A549 (cell line): ENCODE measurements at regions not wholly inside any gene's neighbourhood (a gene's known extent, or its start where the extent isn't known, plus 50 kb on each side); places are given as distances from the start of the nearest gene placed in this dataset.

Source experiments
- ATAC-seq, 2 experiments: fragments of 200-7000 bp in 1 of 2; fragments of >200 bp in 1 of 2; cut with Nextera tagmentation in 1 of 2; cut with Tn5 transposase in 1 of 2; 3 replicates each; pipeline versions ENCODE4 v1.8.0 to v1.9.1; 2018 to 2020; ENCODE audit warnings: mild to moderate bottlenecking in 1 of 2, moderate library complexity in 1 of 2
- CTCF ChIA-PET: fragments of 300-600 bp; sonication (Branson Sonifier 250); formaldehyde crosslinking; extraction: SDS; loops from one replicate; lab custom pipeline; 2021; ENCODE audit warnings: antibody characterized with exemption, inconsistent platforms; lab: Yijun Ruan, JAX
- POLR2A ChIA-PET: fragments of 350-600 bp; formaldehyde crosslinking; extraction: SDS; loops from one replicate; lab custom pipeline; 2021; ENCODE audit warnings: antibody characterized with exemption, inconsistent platforms; lab: Yijun Ruan, JAX
- DNase-seq, 2 experiments: peaks; one replicate each; pipeline versions ENCODE4 v3.0.0 to v3.0.0-alpha.2; 2011 to 2016; ENCODE audit warnings: low read depth in 1 of 2, low spot score in 1 of 2
- FAIRE-seq: peaks from 2 replicates; lab custom pipeline; 2011; peaks lifted over from hg19 to GRCh38; lab: Jason Lieb, UNC
- H3K27ac ChIP-seq, 2 experiments: fragments of >200 bp; sonication (Bioruptor Twin); formaldehyde crosslinking; 3 replicates each; pipeline ENCODE4 v1.5.1; 2016 to 2017
- H3K4me1 ChIP-seq: fragments of >200 bp; sonication (Bioruptor Twin); formaldehyde crosslinking; 3 replicates; pipeline ENCODE4 v1.6.1; 2016
- H3K4me2 ChIP-seq: fragments of >200 bp; sonication (Bioruptor Twin); formaldehyde crosslinking; 3 replicates; pipeline ENCODE4 v1.6.1; 2016
- H3K4me3 ChIP-seq: fragments of >200 bp; sonication (Bioruptor Twin); formaldehyde crosslinking; 3 replicates; pipeline ENCODE4 v1.5.1; 2016
- H3K9me3 ChIP-seq: fragments of >200 bp; sonication (Bioruptor Twin); formaldehyde crosslinking; 3 replicates; pipeline ENCODE4 v1.6.1; 2016
- CBX2 ChIP-seq: fragments of 200-600 bp; sonication (generic); IDR thresholded peaks from 2 replicates; pipeline ENCODE4 v1.6.1; 2016; ENCODE audit warnings: low read depth, mild to moderate bottlenecking, borderline replicate concordance
- CEBPB ChIP-seq, 2 experiments: fragments of >200 bp in 1 of 2; sonication (Bioruptor Twin) in 1 of 2; formaldehyde crosslinking in 1 of 2; IDR thresholded peaks; 2 replicates each; pipeline ENCODE4 v1.6.1; 2012 to 2016
- EHMT2 ChIP-seq: fragments of 200-600 bp; sonication (generic); IDR thresholded peaks from 2 replicates; pipeline ENCODE4 v1.6.1; 2016; ENCODE audit warnings: antibody characterized with exemption, low read depth, mild to moderate bottlenecking, moderate library complexity
- ELK1 ChIP-seq: fragments of 150-350 bp; IDR thresholded peaks from 2 replicates; pipeline ENCODE4 v1.6.1; 2014; ENCODE audit warnings: low read depth, mild to moderate bottlenecking, low read length
- EP300 ChIP-seq, 2 experiments: fragments of >200 bp; sonication (Bioruptor Twin); formaldehyde crosslinking; IDR thresholded peaks; 2 replicates in 1 of 2; 3 replicates in 1 of 2; pipeline ENCODE4 v1.6.1; 2016 to 2017
- ESRRA ChIP-seq: fragments of 150-350 bp; IDR thresholded peaks from 2 replicates; pipeline ENCODE4 v1.6.1; 2014; ENCODE audit warnings: mild to moderate bottlenecking, low read length, borderline replicate concordance
- FOSB ChIP-seq: fragments of 250-450 bp; sonication (Bioruptor Pico); IDR thresholded peaks from 2 replicates; pipeline ENCODE4 v1.5.0; 2020; ENCODE audit warnings: mild to moderate bottlenecking, moderate library complexity
- HES2 ChIP-seq: fragments of >200 bp; sonication (Bioruptor Twin); formaldehyde crosslinking; IDR thresholded peaks from 2 replicates; pipeline ENCODE4 v1.6.1; 2016
- HOXB13 ChIP-seq: fragments of 250-450 bp; sonication (Bioruptor Pico); IDR thresholded peaks from 2 replicates; pipeline ENCODE4 v1.5.0; 2020; ENCODE audit warnings: low read depth, mild to moderate bottlenecking, moderate library complexity
- JUN ChIP-seq, 2 experiments: fragments of >200 bp; sonication (Bioruptor Twin); formaldehyde crosslinking; IDR thresholded peaks; 2 replicates in 1 of 2; 3 replicates in 1 of 2; pipeline ENCODE4 v1.6.1; 2016 to 2017
- MAFK ChIP-seq: fragments of 450-650 bp; IDR thresholded peaks from 2 replicates; pipeline ENCODE4 v1.6.1; 2014; ENCODE audit not compliant: partially characterized antibody
- NFE2L2 ChIP-seq: fragments of 150-350 bp; conservative IDR thresholded peaks from 2 replicates; pipeline ENCODE4 v1.6.1; 2014; ENCODE audit warnings: low read length
- NR3C1 ChIP-seq: fragments of >200 bp; sonication (Bioruptor Twin); formaldehyde crosslinking; IDR thresholded peaks from 3 replicates; pipeline ENCODE4 v1.6.1; 2017
- PHF8 ChIP-seq: fragments of 200-600 bp; sonication (generic); IDR thresholded peaks from 2 replicates; pipeline ENCODE4 v1.6.1; 2016; ENCODE audit warnings: low read depth, mild to moderate bottlenecking, antibody characterized with exemption, moderate library complexity, borderline replicate concordance
- POLR2AphosphoS2 ChIP-seq: conservative IDR thresholded peaks from 2 replicates; pipeline ENCODE4 v1.6.1; 2012; ENCODE audit warnings: low read length, improper control_type of control experiment, inconsistent platforms
- RARB ChIP-seq: fragments of 250-450 bp; sonication (Bioruptor Pico); IDR thresholded peaks from 2 replicates; pipeline ENCODE4 v1.8.0; 2021; ENCODE audit warnings: mild to moderate bottlenecking, moderate library complexity
- RCOR1 ChIP-seq: fragments of 150-350 bp; IDR thresholded peaks from 2 replicates; pipeline ENCODE4 v1.6.1; 2014; ENCODE audit warnings: antibody characterized with exemption, low read length, low read depth
- SREBF2 ChIP-seq: fragments of 450-650 bp; IDR thresholded peaks from 2 replicates; pipeline ENCODE4 v1.6.1; 2014; ENCODE audit warnings: mild to moderate bottlenecking, moderate library complexity
- USF2 ChIP-seq: fragments of 450-650 bp; IDR thresholded peaks from 2 replicates; pipeline ENCODE4 v1.6.1; 2014; ENCODE audit warnings: antibody characterized with exemption
- ZC3H11A ChIP-seq: fragments of 450-650 bp; IDR thresholded peaks from 2 replicates; pipeline ENCODE4 v1.6.1; 2014; ENCODE audit warnings: antibody characterized with exemption, mild to moderate bottlenecking
- WGBS: methylation state at CpG from one replicate; pipeline ENCODE4 v1.1.6; 2017; ENCODE audit errors: missing lambda C conversion rate; 5-methylcytosine and 5-hydroxymethylcytosine counted together

GRCh38 chr9:31259824-31260223 lies 1124.6 kb upstream of the ACO1 start:
- ChIA-PET POLR2A (no interaction called here), CTCF (no interaction called here)
- Histone ChIP-seq H3K4me2 (no peak overlapping the region), H3K27ac (no peak overlapping the region), H3K4me1 (no peaks in the 10 kb centered on the region), H3K4me3 (no peak overlapping the region)
- DNase-seq, result no peak
- FAIRE-seq, result peak; percentile 54
- WGBS, result 6% methylated on average over 2 of the region's 2 CpGs
- no peak for TF ChIP-seq NFE2L2
- TF ChIP-seq, all 56 proteins: peak for 0
- no peak for ATAC-seq
- no peaks in the 10 kb centered on the region for H3K9me3 ChIP-seq

GRCh38 chr9:31272456-31273295 lies 1111.8 kb upstream of the ACO1 start:
- Histone ChIP-seq H3K4me2 (no peak overlapping the region), H3K27ac (no peak overlapping the region), H3K4me1 (no peaks in the 10 kb centered on the region), H3K4me3 (no peak overlapping the region), H3K9me3 (no peaks in the 10 kb centered on the region)
- TF ChIP-seq EHMT2, result no peak
- no peak for TF ChIP-seq JUN (IDR thresholded peaks at IDR 0.05)
- no peak for TF ChIP-seq CEBPB (IDR thresholded peaks at IDR 0.05)
- no peak for TF ChIP-seq MAFK
- no peak for TF ChIP-seq RARB (CRISPR knock-in tag)
- TF ChIP-seq RCOR1, result no peak
- TF ChIP-seq HOXB13 (CRISPR knock-in tag), result no peak
- TF ChIP-seq ELK1, result no peak
- TF ChIP-seq FOSB, result no peak
- TF ChIP-seq ESRRA, result no peak
- POLR2A ChIA-PET, result no interaction called here
- 34% methylated on average over 4 of the region's 4 CpGs for WGBS
- DNase-seq, result no peak
- ATAC-seq, result no peak
- CTCF ChIA-PET, result no interaction called here
- FAIRE-seq, result no peak

GRCh38 chr9:31275419-31275818 lies 1109.0 kb upstream of the ACO1 start:
- ATAC-seq, result no peak
- no peak for FAIRE-seq
- POLR2A ChIA-PET, result no interaction called here
- H3K4me2 ChIP-seq, result no peak overlapping the region
- no peaks in the 10 kb centered on the region for H3K9me3 ChIP-seq
- no peak for TF ChIP-seq MAFK
- TF ChIP-seq RARB (CRISPR knock-in tag), result no peak
- TF ChIP-seq POLR2AphosphoS2, result no peak
- no peak for TF ChIP-seq EP300 (IDR thresholded peaks at IDR 0.05)
- TF ChIP-seq PHF8, result no peak
- TF ChIP-seq CBX2, result no peak
- no peak for TF ChIP-seq USF2
- no peak for TF ChIP-seq NR3C1
- no peak for TF ChIP-seq SREBF2
- no peak for TF ChIP-seq HES2
- no peak for TF ChIP-seq ZC3H11A
- no peak for TF ChIP-seq EHMT2
- no peak overlapping the region for H3K27ac ChIP-seq
- CTCF ChIA-PET, result no interaction called here
- H3K4me3 ChIP-seq, result no peak overlapping the region
- DNase-seq, result no peak
- H3K4me1 ChIP-seq, result no peaks in the 10 kb centered on the region
- 3% methylated on average over 1 of the region's 1 CpG for WGBS
